NCI-H2107 (cell line): ENCODE measurements at regions not wholly inside any gene's neighbourhood (a gene's known extent, or its start where the extent isn't known, plus 50 kb on each side); places are given as distances from the start of the nearest gene placed in this dataset.
A peak's percentile ranks its signal among the peaks of the same experiment; 100 is the strongest.
"Not testable (repeated sequence)": the region's sequence is repeated elsewhere in the genome, so short reads cannot be mapped to it uniquely, and the experiment has no call there.

Experiments
- DNase-seq: peaks from one replicate; lab custom pipeline; 2025; lab: John Stamatoyannopoulos, UW

GRCh38 chr9:103397868-103398600 lies 402.9 kb downstream of the CYLC2 start:
- peak; percentile 20 for DNase-seq

DNA sequence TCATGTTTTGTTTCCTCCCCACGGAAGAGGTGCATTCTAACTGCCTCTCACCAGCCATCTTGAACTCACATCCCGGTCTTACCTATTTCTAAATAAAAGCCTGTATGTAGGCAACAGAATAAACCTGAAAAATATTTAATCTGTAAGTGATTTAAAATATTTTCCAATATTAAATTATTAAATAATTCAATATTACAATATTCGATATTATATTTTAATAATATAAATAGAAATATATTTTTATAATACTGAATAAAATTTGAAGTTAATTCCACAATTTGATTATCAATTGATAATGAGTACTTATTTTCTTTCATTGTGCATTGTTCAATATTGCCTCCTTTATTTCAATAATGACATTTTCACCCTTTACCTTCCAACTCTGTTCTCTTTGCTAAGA lies 404.4 kb downstream of the CYLC2 start:
- DNase-seq: no peak

- DNase-seq: no peak
These were observed 412.1 kb downstream of the CYLC2 start for GRCh38 chr9:103407260-103407659.

DNA sequence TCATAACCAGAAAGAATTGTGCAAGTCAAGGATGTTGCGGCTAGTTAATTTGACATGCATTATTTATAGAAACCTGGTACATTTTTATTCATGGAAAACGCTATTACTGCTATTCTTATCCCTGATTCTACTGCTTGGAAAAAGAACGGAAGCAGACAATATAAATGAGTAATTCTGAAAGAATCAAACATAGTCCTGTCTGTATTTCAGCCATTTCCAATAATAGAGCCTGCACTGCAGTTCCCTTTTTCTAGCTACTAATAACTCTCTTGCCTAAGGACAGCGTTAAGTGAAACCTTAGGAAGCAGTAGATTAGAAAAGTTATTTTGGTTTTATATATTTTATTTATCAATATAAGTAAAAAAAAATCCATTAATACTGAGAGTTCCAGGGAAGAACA lies 414.9 kb downstream of the CYLC2 start:
- DNase-seq: no peak

DNA sequence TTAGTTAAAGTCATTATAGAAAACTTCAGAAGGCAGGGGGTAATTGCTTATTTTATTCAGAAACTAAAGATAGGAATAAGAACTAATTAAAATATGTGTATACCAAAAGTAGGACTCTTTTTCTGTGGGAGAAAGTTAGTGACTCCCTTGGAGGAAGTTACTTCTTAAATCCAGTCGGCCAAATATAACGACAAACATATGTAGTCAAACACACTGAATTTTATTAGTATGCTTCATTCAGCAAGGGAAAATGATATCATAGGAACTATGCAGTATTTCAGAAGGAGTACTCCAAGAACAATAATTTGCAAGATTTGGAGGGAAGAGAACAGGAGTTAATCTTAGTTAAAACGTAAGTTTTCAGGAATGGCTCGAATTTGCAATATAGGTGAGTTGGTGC lies 432.6 kb downstream of the CYLC2 start:
- no peak for DNase-seq

DNA sequence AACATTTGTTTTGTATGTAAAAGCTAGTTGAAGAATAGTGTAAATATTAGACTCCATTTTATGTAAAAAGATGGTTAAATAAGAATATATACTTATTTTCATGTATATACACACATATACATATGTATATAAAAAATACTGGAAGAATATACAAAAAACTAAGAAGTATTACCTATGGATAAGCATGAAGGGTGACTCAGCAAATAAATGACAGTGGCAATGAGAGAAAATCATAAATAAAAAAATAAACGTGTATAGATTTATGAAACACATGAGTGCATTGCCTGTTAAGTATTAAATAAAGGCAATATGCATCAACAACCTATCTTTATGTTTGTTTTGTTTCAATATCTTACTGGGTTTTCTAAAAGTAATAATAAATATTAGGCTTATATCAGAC lies 435.3 kb downstream of the CYLC2 start:
- no peak for DNase-seq

- DNase-seq: no peak
These were observed 436.7 kb downstream of the CYLC2 start for GRCh38 chr9:103431809-103432208.

GRCh38 chr9:103444176-103444575 lies 449.0 kb downstream of the CYLC2 start:
- no peak for DNase-seq

- no peak for DNase-seq
These were observed 463.7 kb downstream of the CYLC2 start for GRCh38 chr9:103458826-103459225.

DNA sequence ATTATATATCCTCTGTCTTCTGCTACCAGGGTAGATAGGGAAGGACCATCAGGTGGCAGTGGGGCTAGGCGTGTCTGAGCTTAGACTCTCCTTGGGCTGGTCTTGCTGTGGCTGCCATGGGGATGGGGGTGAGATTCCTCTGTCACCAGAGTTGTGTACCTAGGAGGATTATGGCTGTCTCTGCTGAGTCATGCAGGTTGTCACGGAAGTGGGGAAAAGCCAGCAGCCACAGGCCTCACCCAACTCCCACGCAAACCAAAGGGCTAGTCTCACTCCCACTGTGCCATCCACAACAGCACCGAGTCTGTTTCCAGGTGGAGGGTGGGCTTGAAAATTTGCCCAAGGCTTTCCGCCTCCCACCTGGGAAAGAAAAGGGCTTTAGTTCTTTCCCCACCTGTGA lies 476.1 kb downstream of the CYLC2 start:
- DNase-seq: no peak

DNA sequence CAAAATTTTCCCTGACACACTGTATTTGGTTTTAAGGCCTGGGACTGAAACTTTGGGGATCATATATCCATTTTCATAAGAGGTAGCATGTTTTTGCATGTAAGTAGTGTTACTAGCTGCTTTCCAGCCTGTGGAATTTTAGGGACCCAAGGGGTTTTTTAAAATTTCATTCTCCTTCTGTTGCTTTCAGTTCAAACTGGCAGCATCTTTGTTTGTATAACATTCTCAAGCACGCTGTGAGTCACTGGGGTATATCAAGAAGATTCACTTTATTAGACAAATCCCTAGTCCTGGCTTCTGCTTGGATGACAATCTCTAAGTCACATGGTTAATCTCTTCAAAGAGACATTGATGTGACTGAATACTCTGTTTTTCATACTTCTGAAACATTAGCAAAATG lies 479.0 kb downstream of the CYLC2 start:
- DNase-seq: no peak

DNA sequence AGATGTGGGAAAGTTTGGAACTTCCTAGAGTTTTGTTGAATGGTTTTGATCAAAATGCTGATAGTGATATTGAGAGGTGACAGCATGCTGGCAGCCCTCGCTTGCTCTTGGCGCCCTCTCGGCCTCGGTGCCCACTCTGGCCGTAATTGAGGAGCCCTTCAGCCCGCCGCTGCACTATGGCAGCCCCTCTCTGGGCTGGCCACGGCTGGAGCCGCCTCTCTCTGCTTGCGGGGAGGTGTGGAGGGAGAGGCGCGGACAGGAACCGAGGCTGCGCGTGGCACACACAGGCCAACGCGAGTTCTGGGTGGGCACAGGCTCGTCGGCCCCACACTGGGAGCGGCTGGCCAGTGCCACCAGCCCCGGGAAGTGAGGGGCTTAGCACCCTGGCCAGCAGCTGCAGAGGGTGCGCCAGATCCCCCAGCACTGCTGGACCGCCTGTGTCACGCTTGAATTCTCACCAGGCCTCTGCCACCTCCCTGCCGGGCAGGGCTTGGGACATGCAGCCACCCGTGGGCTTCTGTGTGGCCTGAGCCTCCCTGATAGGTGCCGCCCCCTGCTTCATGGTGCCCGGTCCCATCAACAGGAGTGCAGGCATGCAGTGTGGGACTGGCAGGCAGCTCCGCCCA lies 488.5 kb downstream of the CYLC2 start:
- no peak for DNase-seq

- DNase-seq: no peak
These were observed 490.0 kb downstream of the CYLC2 start for GRCh38 chr9:103485138-103485537.

GRCh38 chr9:103514767-103515166 lies 519.6 kb downstream of the CYLC2 start:
- DNase-seq: no peak

- no peak for DNase-seq
These were observed 527.3 kb downstream of the CYLC2 start for GRCh38 chr9:103522409-103522808.

DNA sequence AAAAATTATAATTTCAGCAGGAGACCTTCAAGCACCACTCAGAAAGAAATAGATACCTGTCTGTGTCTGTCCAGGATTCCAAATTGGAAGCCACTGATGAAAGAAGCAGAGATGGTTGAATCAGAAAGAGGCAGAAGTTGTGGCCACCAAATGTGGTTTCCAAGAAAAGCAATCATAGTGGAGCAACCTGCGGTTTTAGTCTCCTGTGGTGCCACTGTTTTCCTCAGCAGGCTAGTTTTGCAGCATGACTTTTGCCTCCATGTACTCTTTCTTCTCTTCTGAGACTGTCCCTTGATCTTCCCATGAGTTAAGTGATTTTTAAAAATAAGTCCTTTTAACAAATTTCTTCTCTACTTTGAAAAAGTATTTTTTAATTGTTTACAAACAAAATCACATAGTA lies 535.8 kb downstream of the CYLC2 start:
- DNase-seq: peak; percentile 41

DNA sequence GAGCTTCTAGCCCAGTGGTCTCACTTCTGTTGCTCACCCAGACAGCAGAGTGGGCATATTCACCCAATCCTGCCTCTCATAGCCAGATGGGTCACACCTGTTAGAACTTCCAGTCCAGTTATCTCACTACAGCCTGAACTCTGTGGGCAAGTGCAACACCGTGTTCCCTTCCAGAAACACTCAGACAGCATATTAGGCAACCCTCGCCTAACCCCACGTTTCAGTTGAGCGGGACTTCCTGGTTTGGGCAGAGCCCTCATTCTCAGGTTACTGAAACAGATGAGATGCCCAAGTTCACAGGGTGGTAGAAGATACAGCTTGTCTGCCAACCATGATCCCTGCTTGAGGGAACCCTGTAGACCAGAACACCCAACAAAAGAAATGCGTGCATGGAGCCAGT lies 538.2 kb downstream of the CYLC2 start:
- no peak for DNase-seq

DNA sequence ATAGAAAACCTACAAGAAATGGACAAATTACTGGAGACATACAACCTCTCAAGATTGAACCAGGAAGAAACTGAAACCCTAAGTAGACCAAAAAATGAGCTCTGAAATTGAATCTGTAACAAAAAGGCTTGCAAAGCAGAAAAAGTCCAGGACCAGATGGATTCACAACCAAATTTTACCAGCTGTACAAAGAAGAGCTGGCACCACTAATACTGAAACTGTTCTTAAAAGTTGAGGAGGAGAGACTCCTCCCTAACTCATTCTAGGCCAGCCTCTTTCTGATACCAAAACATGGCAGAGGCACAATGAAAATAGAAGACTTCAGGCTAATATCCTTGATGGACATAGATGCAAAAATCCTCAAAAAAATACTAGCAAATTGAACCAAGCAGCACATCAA lies 542.3 kb downstream of the CYLC2 start:
- DNase-seq: no peak

DNA sequence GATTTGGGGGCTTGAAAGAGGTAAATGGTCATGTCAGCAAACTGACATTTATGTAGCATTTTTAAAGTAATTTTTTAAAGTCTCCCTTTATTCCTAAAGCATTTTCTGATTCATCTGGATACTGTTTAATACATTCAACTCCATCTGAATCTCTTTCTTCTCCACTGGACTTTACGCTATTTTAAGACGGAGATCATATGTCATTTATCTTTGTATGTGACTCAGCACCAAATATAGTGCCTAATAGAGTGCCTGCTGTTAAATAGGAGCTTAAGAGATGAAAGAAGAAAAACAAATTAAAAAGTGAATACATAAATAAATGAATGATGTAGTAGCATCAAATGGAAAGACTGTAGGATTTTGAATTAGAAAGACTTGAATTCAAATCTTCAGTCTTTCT lies 548.8 kb upstream of the SMC2 start:
- DNase-seq: no peak

GRCh38 chr9:103552712-103553111 lies 541.4 kb upstream of the SMC2 start:
- DNase-seq: no peak

DNA sequence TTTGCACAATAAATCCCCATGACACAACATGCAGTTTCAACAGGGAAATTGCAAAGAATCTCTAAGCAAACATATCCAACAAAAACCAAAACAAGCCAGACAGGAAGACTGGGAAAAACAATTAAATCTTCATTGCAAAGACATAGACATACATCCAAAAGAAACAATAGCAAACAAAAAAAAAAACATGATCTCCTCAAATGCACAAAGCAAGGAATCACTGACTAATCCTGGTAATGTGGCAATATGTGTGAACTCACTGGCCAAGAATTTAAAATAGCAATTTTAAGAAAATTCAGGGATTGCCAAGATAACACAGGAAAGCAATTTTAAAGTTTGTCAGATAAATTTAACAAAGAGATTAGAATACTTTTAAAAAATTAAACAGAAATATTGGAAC lies 520.1 kb upstream of the SMC2 start:
- DNase-seq: no peak

- no peak for DNase-seq
These were observed 507.4 kb upstream of the SMC2 start for GRCh38 chr9:103586721-103587120.

- no peak for DNase-seq
These were observed 492.8 kb upstream of the SMC2 start for GRCh38 chr9:103601287-103601686.

- not testable (repeated sequence) for DNase-seq
These were observed 482.2 kb upstream of the SMC2 start for GRCh38 chr9:103611950-103612349.
